HCT116 (cell line): ENCODE measurements at regions not wholly inside any gene's neighbourhood (a gene's known extent, or its start where the extent isn't known, plus 50 kb on each side); places are given as distances from the start of the nearest gene placed in this dataset.

Experiments used
- ATAC-seq: fragments of 200-7000 bp; cut with Tn5 transposase; 2 replicates; pipeline ENCODE4 v1.9.1; 2020; ENCODE audit warnings: mild to moderate bottlenecking, moderate library complexity
- BruUV-seq: library from RNA; stranded (reverse); fragments of 400-500 nt; replicated peaks from 2 replicates; lab custom pipeline; 2021; lab: Mats Ljungman, UMichigan
- CTCF ChIA-PET: fragments of 300-600 bp; sonication (Branson Sonifier 250); formaldehyde crosslinking; loops from one replicate; lab custom pipeline; 2021; ENCODE audit warnings: antibody characterized with exemption; lab: Charles Lee
- POLR2A ChIA-PET: fragments of 300-600, 350-600 bp; sonication (Branson Sonifier 250); formaldehyde crosslinking; loops from one replicate; lab custom pipeline; 2021; ENCODE audit warnings: antibody characterized with exemption; lab: Charles Lee
- RAD21 ChIA-PET, 2 experiments: fragments of 300-600 bp; sonication (Branson Sonifier 250); formaldehyde crosslinking; loops; one replicate each; lab custom pipeline; 2023; ENCODE audit warnings: low total read pairs in 2 of 2; ENCODE audit not compliant: uncharacterized antibody in 2 of 2, unreplicated experiment in 2 of 2, low non-redundant PET in 1 of 2; lab: Charles Lee
- DNase-seq: peaks from one replicate; pipeline ENCODE4 v3.0.0-alpha.2; 2010; ENCODE audit warnings: low read depth, low spot score
- H2AFZ ChIP-seq: fragments of 200-600 bp; shearing (Covaris generic), sonication (generic); 2 replicates; pipeline ENCODE4 v1.6.1; 2017; ENCODE audit warnings: low read depth, mixed run types, mixed read lengths, antibody characterized with exemption, low read length; ENCODE audit not compliant: poor library complexity, severe bottlenecking
- H3K27ac ChIP-seq: 2 replicates; pipeline ENCODE4 v1.5.1; 2012; ENCODE audit warnings: low read depth, low read length
- H3K27me3 ChIP-seq: fragments of 200-600 bp; sonication (generic); 2 replicates; pipeline ENCODE4 v1.6.1; 2016; ENCODE audit warnings: mixed run types, low read length, mixed read lengths; ENCODE audit not compliant: insufficient read depth
- H3K36me3 ChIP-seq, 2 experiments: fragments of 200-500 bp in 1 of 2; fragments of 200-600 bp in 1 of 2; sonication (Bioruptor generic) in 1 of 2; sonication (generic) in 1 of 2; 2 replicates each; pipeline versions ENCODE4 v1.5.1 to v1.6.1; 2014 to 2016; ENCODE audit warnings: low read length in 2 of 2, inconsistent platforms in 1 of 2, mixed read lengths in 1 of 2, mixed run types in 1 of 2; ENCODE audit not compliant: insufficient read depth in 2 of 2, control insufficient read depth in 1 of 2
- H3K4me1 ChIP-seq, 2 experiments: fragments of 200-600 bp in 1 of 2; sonication (generic) in 1 of 2; 2 replicates each; pipeline versions ENCODE4 v1.5.1 to v1.6.1; 2012 to 2017; ENCODE audit warnings: low read length in 2 of 2, inconsistent platforms in 1 of 2, mild to moderate bottlenecking in 1 of 2, mixed read lengths in 1 of 2, mixed run types in 1 of 2, moderate library complexity in 1 of 2; ENCODE audit not compliant: insufficient read depth in 2 of 2, control insufficient read depth in 1 of 2
- H3K4me2 ChIP-seq: fragments of 200-600 bp; sonication (generic); 2 replicates; pipeline ENCODE4 v1.6.1; 2017; ENCODE audit warnings: mixed run types, low read length, mixed read lengths
- H3K4me3 ChIP-seq, 2 experiments: fragments of 200-600 bp in 1 of 2; sonication (generic) in 1 of 2; replicated peaks in 1 of 2; 2 replicates each; pipeline ENCODE4 v1.5.1; 2011 to 2016; ENCODE audit warnings: low read length in 2 of 2, control low read depth in 1 of 2, low read depth in 1 of 2, mild to moderate bottlenecking in 1 of 2, mixed read lengths in 1 of 2, mixed run types in 1 of 2
- H3K79me2 ChIP-seq: fragments of 200-600 bp; sonication (generic); 2 replicates; pipeline ENCODE4 v1.6.1; 2017; ENCODE audit warnings: mild to moderate bottlenecking, mixed run types, low read length, moderate library complexity, mixed read lengths; ENCODE audit not compliant: insufficient read depth
- H3K9ac ChIP-seq: fragments of 200-600 bp; sonication (generic); 2 replicates; pipeline ENCODE4 v1.6.1; 2016; ENCODE audit warnings: low read length, mixed read lengths
- H3K9me2 ChIP-seq: fragments of 200-600 bp; sonication (generic), shearing (Covaris generic); 2 replicates; pipeline ENCODE4 v1.6.1; 2017; ENCODE audit warnings: mixed run types, mild to moderate bottlenecking, moderate library complexity; ENCODE audit not compliant: insufficient read depth
- H3K9me3 ChIP-seq, 2 experiments: fragments of 200-500 bp in 1 of 2; fragments of 200-600 bp in 1 of 2; sonication (Bioruptor generic) in 1 of 2; sonication (generic) in 1 of 2; 2 replicates each; pipeline ENCODE4 v1.6.1; 2014 to 2017; ENCODE audit warnings: low read length in 2 of 2, mixed read lengths in 2 of 2, inconsistent platforms in 1 of 2, low read depth in 1 of 2, mild to moderate bottlenecking in 1 of 2, mixed run types in 1 of 2, moderate library complexity in 1 of 2; ENCODE audit not compliant: control insufficient read depth in 1 of 2, insufficient read depth in 1 of 2
- H4K20me1 ChIP-seq: fragments of 200-600 bp; sonication (generic), shearing (Covaris generic); 2 replicates; pipeline ENCODE4 v1.6.1; 2017; ENCODE audit warnings: mixed run types, mild to moderate bottlenecking, moderate library complexity; ENCODE audit not compliant: insufficient read depth
- ATF3 ChIP-seq: IDR thresholded peaks from 2 replicates; pipeline ENCODE4 v1.6.1; 2012
- CEBPB ChIP-seq: IDR thresholded peaks from 2 replicates; pipeline ENCODE4 v1.6.1; 2012; ENCODE audit warnings: low read depth
- CTCF ChIP-seq, 3 experiments: fragments of 200-600 bp in 1 of 3; sonication (generic) in 1 of 3; IDR thresholded peaks in 2 of 3; conservative IDR thresholded peaks in 1 of 3; 2 replicates each; pipeline ENCODE4 v1.5.1; 2012 to 2017; ENCODE audit warnings: low read depth in 2 of 3, low read length in 2 of 3, antibody characterized with exemption in 1 of 3, borderline replicate concordance in 1 of 3, control low read depth in 1 of 3, mild to moderate bottlenecking in 1 of 3, mixed read lengths in 1 of 3, mixed run types in 1 of 3, moderate library complexity in 1 of 3; ENCODE audit not compliant: insufficient read depth in 1 of 3
- EGR1 ChIP-seq: IDR thresholded peaks from 2 replicates; pipeline ENCODE4 v1.6.1; 2012; ENCODE audit warnings: low read depth
- ELF1 ChIP-seq: IDR thresholded peaks from 2 replicates; pipeline ENCODE4 v1.6.1; 2012; ENCODE audit warnings: low read depth, borderline replicate concordance
- EZH2 ChIP-seq: fragments of 200-600 bp; sonication (generic); IDR thresholded peaks from 2 replicates; pipeline ENCODE4 v1.6.1; 2017; ENCODE audit warnings: antibody characterized with exemption, mixed run types
- EZH2phosphoT487 ChIP-seq: fragments of 200-600 bp; IDR thresholded peaks from 2 replicates; pipeline ENCODE4 v1.6.1; 2018; ENCODE audit warnings: antibody characterized with exemption, borderline replicate concordance
- FOSL1 ChIP-seq: IDR thresholded peaks from 2 replicates; pipeline ENCODE4 v1.6.1; 2012; ENCODE audit warnings: low read depth
- JUND ChIP-seq: IDR thresholded peaks from 2 replicates; pipeline ENCODE4 v1.6.1; 2012
- REST ChIP-seq: IDR thresholded peaks from 2 replicates; pipeline ENCODE4 v1.6.1; 2012; ENCODE audit warnings: low read depth
- YY1 ChIP-seq: IDR thresholded peaks from 2 replicates; pipeline ENCODE4 v1.6.1; 2011; ENCODE audit warnings: low read length, low read depth, moderate library complexity, mild to moderate bottlenecking; ENCODE audit not compliant: insufficient replicate concordance; ENCODE audit errors: extremely low read depth
- ZFX ChIP-seq: fragments of 450-650 bp; IDR thresholded peaks from 2 replicates; pipeline ENCODE4 v1.6.1; 2017
- intact Hi-C: fragments of 100-400 bp; cut with micrococcal nuclease; formaldehyde crosslinking; loops from 2 replicates; pipeline ENCODE4 v1.10.0; 2022
- TF ChIP-seq, protein P1 (sequence below): IDR thresholded peaks from 2 replicates; pipeline ENCODE4 v1.6.1; 2011; ENCODE audit warnings: mild to moderate bottlenecking, low read length, moderate library complexity; ENCODE audit not compliant: insufficient replicate concordance; ENCODE audit errors: extremely low read depth

DNA sequence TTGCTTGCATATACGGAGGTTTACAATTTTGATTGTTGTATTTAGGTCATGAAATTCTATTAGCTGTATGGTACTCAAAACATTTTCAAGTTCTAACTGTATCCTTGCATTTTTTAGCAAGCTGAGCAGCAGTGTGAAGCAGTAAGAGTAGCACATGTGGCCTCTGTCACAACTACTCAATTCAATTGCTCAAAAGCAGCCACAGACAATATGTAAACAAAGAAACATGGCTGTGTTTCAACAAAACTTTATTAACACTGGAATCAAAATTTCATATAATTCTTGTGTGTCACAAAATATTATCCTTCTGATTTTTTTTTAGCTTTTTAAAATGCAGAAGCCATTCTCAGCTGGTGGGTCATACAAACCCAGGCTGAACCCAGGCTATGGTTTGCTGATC is 266.7 kb upstream of the LRRN1 start:
- RAD21 ChIA-PET, result no interaction called here
- CTCF ChIA-PET, result no interaction called here
- intact Hi-C loops, result no loop called here

More for the DNA sequence above, 266.7 kb upstream of the LRRN1 start:
- no peak overlapping the region for H3K4me2 ChIP-seq
- no peak overlapping the region for H2AFZ ChIP-seq
- H3K9ac ChIP-seq, result no peak overlapping the region
- H3K9me3 ChIP-seq, result peaks cover 6 to 15% of the 10 kb centered on the region in 2 experiments; a peak in 2 of 4 replicates
- H3K79me2 ChIP-seq, result no peaks in the 10 kb centered on the region
- no peak for DNase-seq
- H4K20me1 ChIP-seq, result no peaks in the 10 kb centered on the region
- BruUV-seq, result no TSS peak
- POLR2A ChIA-PET, result interaction anchor here (0.6 kb wide), 1 partner anchor 752 kb away, joined by 3 read pairs; no protein-coding TSS in a partner anchor
- no peaks in the 10 kb centered on the region for H3K27me3 ChIP-seq
- TF ChIP-seq, protein P1, sequence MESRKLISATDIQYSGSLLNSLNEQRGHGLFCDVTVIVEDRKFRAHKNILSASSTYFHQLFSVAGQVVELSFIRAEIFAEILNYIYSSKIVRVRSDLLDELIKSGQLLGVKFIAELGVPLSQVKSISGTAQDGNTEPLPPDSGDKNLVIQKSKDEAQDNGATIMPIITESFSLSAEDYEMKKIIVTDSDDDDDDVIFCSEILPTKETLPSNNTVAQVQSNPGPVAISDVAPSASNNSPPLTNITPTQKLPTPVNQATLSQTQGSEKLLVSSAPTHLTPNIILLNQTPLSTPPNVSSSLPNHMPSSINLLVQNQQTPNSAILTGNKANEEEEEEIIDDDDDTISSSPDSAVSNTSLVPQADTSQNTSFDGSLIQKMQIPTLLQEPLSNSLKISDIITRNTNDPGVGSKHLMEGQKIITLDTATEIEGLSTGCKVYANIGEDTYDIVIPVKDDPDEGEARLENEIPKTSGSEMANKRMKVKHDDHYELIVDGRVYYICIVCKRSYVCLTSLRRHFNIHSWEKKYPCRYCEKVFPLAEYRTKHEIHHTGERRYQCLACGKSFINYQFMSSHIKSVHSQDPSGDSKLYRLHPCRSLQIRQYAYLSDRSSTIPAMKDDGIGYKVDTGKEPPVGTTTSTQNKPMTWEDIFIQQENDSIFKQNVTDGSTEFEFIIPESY, result no peak
- TF ChIP-seq EGR1 (no peak), ATF3 (no peak), ZFX (no peak), EZH2phosphoT487 (no peak), JUND (no peak), FOSL1 (no peak), REST (no peak), YY1 (no peak), ELF1 (no peak), CTCF (IDR thresholded peaks at IDR 0.05 in 2 of 3, conservative IDR thresholded peaks at IDR 0.05 in 1 of 3; ENCODE audit: borderline replicate concordance in 1 of 3, insufficient read depth in 1 of 3, low read depth in 2 of 3, low read length in 2 of 3) (no peak), CEBPB (no peak), EZH2 (no peak)
- no peaks in the 10 kb centered on the region for H3K36me3 ChIP-seq
- no peaks in the 10 kb centered on the region for H3K9me2 ChIP-seq
- no peak overlapping the region for H3K27ac ChIP-seq
- H3K4me3 ChIP-seq, result no peak overlapping the region
- no peaks in the 10 kb centered on the region for H3K4me1 ChIP-seq
- no peak for ATAC-seq
